ENCODE measurements at regions not wholly inside any gene's neighbourhood (a gene's known extent, or its start where the extent isn't known, plus 50 kb on each side); places are given as distances from the start of the nearest gene placed in this dataset.

DNA sequence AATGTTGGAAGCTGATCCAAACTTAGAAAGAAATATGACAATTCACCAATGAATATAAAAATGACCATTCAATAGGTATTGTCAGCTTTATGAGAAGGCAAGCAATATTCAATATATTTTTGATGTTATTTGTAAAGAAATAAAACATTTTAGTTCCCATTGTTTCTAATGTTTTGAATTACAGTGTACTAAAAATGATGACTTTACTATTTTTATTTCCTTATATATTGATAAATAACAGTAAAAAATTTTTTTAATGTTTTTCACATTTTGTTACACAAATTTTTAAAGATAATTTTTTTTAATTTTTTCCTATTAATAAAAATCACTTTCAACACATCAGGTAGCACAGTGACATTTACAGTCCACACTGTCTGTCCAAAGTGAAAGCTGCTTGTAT lies 565.5 kb upstream of the FAM241A start:
- Histone ChIP-seq H3K4ac (ENCODE audit: low read depth, low read length) (no peak overlapping the region), H3K9me1 (ENCODE audit: insufficient read depth, low read length) (no peaks in the 10 kb centered on the region), H2BK20ac (ENCODE audit: low read depth, low read length) (no peak overlapping the region), H2AFZ (replicated peaks; ENCODE audit: low read length, poor library complexity) (no peak overlapping the region), H2AK9ac (replicated peaks; ENCODE audit: low read depth, low read length, poor library complexity) (no peak overlapping the region), H3K27ac (ENCODE audit: insufficient read depth, low read length) (no peak overlapping the region), H4K91ac (ENCODE audit: insufficient read depth, low read depth, low read length) (no peak overlapping the region), H3K9ac (ENCODE audit: low read depth, low read length) (no peak overlapping the region), H3K4me1 (ENCODE audit: control insufficient read depth, insufficient read depth, low read length) (no peaks in the 10 kb centered on the region), H3K27me3 (ENCODE audit: control insufficient read depth, insufficient read depth, low read length) (no peaks in the 10 kb centered on the region), H3K18ac (ENCODE audit: low read depth, low read length) (no peak overlapping the region), H3K56ac (ENCODE audit: extremely low read depth, insufficient read depth, low read length) (no peak overlapping the region), H3K9me3 (ENCODE audit: control insufficient read depth, insufficient read depth, low read length) (peaks cover 6% of the 10 kb centered on the region), H4K8ac (ENCODE audit: low read depth in 2 of 2, low read length in 2 of 2) (no peak overlapping the region), H3K23ac (ENCODE audit: low read depth, low read length) (no peak overlapping the region), H3K36me3 (ENCODE audit: control insufficient read depth, insufficient read depth, low read length) (no peaks in the 10 kb centered on the region), H2BK5ac (ENCODE audit: low read depth, low read length, poor library complexity, severe bottlenecking) (no peak overlapping the region), H3K4me3 (ENCODE audit: insufficient read depth, low read depth, low read length) (no peak overlapping the region), H4K20me1 (ENCODE audit: insufficient read depth, low read length) (no peaks in the 10 kb centered on the region), H3K79me1 (ENCODE audit: low read depth in 1 of 2, low read length in 2 of 2) (no peaks in the 10 kb centered on the region), H3K4me2 (ENCODE audit: low read depth, low read length) (no peak overlapping the region), H2BK15ac (ENCODE audit: low read depth, low read length) (no peak overlapping the region), H4K5ac (ENCODE audit: low read depth, low read length) (no peak overlapping the region), H3K14ac (replicated peaks; ENCODE audit: low read depth, low read length) (no peak overlapping the region), H2AK5ac (ENCODE audit: low read depth, low read length) (no peak overlapping the region), H2BK120ac (ENCODE audit: low read depth, low read length) (no peak overlapping the region)
- in situ Hi-C loops (cut with MboI; ENCODE audit: low sequenced_read_pairs): no loop called here
- CTCF ChIA-PET: no interaction called here
- POLR2A ChIA-PET (ENCODE audit: unreplicated experiment): no interaction called here
- TF ChIP-seq SMC3 (IDR thresholded peaks at IDR 0.05; ENCODE audit: low read depth, low read length) (no peak), MAFK (IDR thresholded peaks at IDR 0.05; ENCODE audit: low read depth, low read length) (0 out of 2 replicates have a peak, but pooled peaks have one; percentile 4)
- dilution Hi-C loops (cut with HindIII; ENCODE audit: low sequenced_read_pairs, unreplicated experiment): no loop called here
- intact Hi-C loops (cut with micrococcal nuclease): no loop called here
- ATAC-seq (ENCODE audit: low read depth): no peak
- BruUV-seq (replicated peaks): no TSS peak
- no peak for DNase-seq

All from IMR-90 (cell line).